ENCODE measurements at regions not wholly inside any gene's neighbourhood (a gene's known extent, or its start where the extent isn't known, plus 50 kb on each side); places are given as distances from the start of the nearest gene placed in this dataset.

- no peak overlapping the region for H2AFZ ChIP-seq (ENCODE audit: low read length)
- H3K36me3 ChIP-seq (replicated peaks in 1 of 2; ENCODE audit: control insufficient read depth in 1 of 2, insufficient read depth in 2 of 2, low read length in 2 of 2) = no peaks in the 10 kb centered on the region
- no peaks in the 10 kb centered on the region for H3K9me3 ChIP-seq (ENCODE audit: low read length)
- H4K20me1 ChIP-seq (ENCODE audit: insufficient read depth, low read length) = no peaks in the 10 kb centered on the region
- H3K27ac ChIP-seq (ENCODE audit: extremely low read length, insufficient read depth, low read length) = no peak overlapping the region
- BruUV-seq (replicated peaks) = no TSS peak
- ChIA-PET CTCF (ENCODE audit: low intra/inter-chr PET ratio, low total read pairs) (no interaction called here), POLR2A (no interaction called here)
- H3K27me3 ChIP-seq (ENCODE audit: control insufficient read depth in 1 of 2, insufficient read depth in 2 of 2, low read length in 2 of 2) = peaks cover 0 to 6% of the 10 kb centered on the region in 2 experiments; a peak in 1 of 5 replicates
- no peak overlapping the region for H3K4me3 ChIP-seq (replicated peaks in 1 of 3; ENCODE audit: insufficient read depth in 1 of 3, low read depth in 2 of 3, low read length in 3 of 3)
- no peaks in the 10 kb centered on the region for H3K79me2 ChIP-seq (ENCODE audit: insufficient read depth, low read length)
- FAIRE-seq = no peak
- H3K9ac ChIP-seq (ENCODE audit: insufficient read depth, low read depth, low read length) = no peak overlapping the region
- intact Hi-C loops (cut with micrococcal nuclease; ENCODE audit: unreplicated experiment) = no loop called here
- no peak overlapping the region for H3K4me2 ChIP-seq (ENCODE audit: low read depth, low read length)
- WGBS (ENCODE audit: low lambda C conversion rate) = 23% methylated on average over 15 of the region's 15 CpGs
- DNase-seq (ENCODE audit: low spot score) = no peak
- TF ChIP-seq REST (IDR thresholded peaks at IDR 0.05; ENCODE audit: borderline replicate concordance in 1 of 2, low read depth in 1 of 2, low read length in 2 of 2) (no peak), MAFK (conservative IDR thresholded peaks at IDR 0.05 in 1 of 2, IDR thresholded peaks at IDR 0.05 in 1 of 2; ENCODE audit: low read length in 2 of 2) (peak; percentile 60 to 83), DNMT1 (CRISPR knock-in tag; IDR thresholded peaks at IDR 0.05) (no peak), MAFF (IDR thresholded peaks at IDR 0.05; ENCODE audit: low read depth, low read length) (peak; percentile 74), TOE1 (CRISPR knock-in tag; IDR thresholded peaks at IDR 0.05) (no peak)
- ATAC-seq = no peak
- in situ Hi-C loops (cut with HindIII; ENCODE audit: extremely low pct_ligation_motif_present, low pct_unique_long_range_greater_than_20kb) = no loop called here
- H3K4me1 ChIP-seq (ENCODE audit: insufficient read depth, low read length) = no peaks in the 10 kb centered on the region
Observed at GRCh38 chr22:47914481-47915097, 1152.1 kb downstream of the TBC1D22A start.

Measured in HepG2 (cell line).